ENCODE measurements at regions not wholly inside any gene's neighbourhood (a gene's known extent, or its start where the extent isn't known, plus 50 kb on each side); places are given as distances from the start of the nearest gene placed in this dataset.
"Not testable (repeated sequence)": the region's sequence is repeated elsewhere in the genome, so short reads cannot be mapped to it uniquely, and the experiment has no call there.

DNA sequence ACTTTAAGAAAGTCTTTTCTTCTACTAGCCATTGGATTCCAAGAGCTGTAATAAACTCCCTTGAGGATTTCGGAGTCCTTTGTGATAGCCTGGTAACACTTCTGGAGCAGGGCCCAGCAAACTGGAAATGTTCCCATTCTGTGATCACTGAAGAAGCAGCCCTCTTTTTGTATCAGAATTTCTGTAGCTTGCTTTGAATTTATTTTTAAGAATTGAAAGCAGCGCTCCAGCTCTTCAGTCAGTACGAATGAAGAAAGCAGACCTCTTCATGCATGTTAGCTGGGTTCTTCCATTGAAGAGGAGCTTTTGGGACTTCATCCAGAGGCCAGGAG, 141.5 kb downstream of the AKAP11 start:
- no peak for DNase-seq
- TF ChIP-seq GATA1 (IDR thresholded peaks at IDR 0.05; ENCODE audit: low read depth, low read length) (no peak), POLR2A (IDR thresholded peaks at IDR 0.05; ENCODE audit: low read length) (no peak)

DNA sequence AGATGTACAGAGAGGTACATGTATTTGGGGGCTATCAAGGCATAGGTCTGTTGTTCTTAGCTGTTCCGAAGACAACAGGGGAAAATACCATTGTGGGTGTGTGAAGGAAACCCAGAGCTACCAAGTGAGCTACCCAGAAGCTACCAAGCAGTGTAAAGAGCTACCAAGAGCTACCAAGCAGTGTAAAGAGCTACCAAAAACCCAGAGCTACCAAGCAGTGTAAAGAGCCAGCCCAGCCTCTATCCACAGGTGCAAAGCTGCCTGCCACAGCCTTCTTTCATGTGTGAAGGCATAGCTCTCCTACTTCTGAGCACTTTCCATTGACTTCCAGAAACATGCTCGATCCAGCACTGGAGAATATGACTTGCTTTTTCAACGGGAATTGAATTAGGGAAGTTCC, 145.7 kb downstream of the AKAP11 start:
- DNase-seq: no peak
- TF ChIP-seq POLR2A (IDR thresholded peaks at IDR 0.05; ENCODE audit: low read length): no peak
- no peak for TF ChIP-seq GATA1 (IDR thresholded peaks at IDR 0.05; ENCODE audit: low read depth, low read length)

DNA sequence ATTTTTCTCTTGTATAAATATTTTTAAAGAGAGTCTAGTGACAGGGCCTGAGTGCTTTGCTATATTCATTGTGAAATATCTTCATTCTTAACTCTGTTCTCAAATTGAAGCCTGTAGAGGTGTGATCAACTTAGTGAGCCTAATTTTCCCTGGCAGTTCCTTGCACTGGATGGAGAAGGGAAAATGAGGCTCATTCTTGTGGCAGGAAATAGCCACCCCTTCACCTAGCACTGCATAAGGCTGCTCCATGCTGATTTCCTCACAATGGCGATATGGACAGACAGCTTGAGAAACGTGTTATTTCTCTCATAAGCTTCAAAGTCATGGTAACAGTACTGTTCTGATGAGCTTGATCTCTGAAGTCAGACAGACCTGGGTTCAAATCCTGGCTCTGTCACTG, 146.2 kb downstream of the AKAP11 start:
- TF ChIP-seq GATA1 (IDR thresholded peaks at IDR 0.05; ENCODE audit: low read depth, low read length) (no peak), POLR2A (IDR thresholded peaks at IDR 0.05; ENCODE audit: low read length) (no peak)
- no peak for DNase-seq

DNA sequence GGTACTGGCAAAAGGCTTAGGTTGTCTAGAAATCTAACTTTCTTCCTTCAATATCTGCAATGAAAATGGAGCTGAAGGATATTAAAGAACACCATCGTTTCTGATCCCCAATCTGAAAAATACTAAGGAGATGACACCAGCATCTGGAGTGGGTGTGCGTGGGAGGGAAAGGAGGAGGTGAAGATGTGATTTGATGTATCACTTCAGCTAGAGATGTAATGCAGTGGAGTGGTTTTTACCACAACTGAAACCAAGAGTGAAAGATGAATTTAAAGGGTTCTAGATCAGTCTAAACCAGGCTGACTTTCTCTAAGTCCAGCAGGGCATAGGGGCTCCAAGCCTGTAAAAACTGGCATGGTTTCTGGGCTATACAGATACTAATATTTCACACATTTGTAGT, 148.4 kb downstream of the AKAP11 start:
- TF ChIP-seq GATA1 (IDR thresholded peaks at IDR 0.05; ENCODE audit: low read depth, low read length) (no peak), POLR2A (IDR thresholded peaks at IDR 0.05; ENCODE audit: low read length) (no peak)
- DNase-seq: no peak

DNA sequence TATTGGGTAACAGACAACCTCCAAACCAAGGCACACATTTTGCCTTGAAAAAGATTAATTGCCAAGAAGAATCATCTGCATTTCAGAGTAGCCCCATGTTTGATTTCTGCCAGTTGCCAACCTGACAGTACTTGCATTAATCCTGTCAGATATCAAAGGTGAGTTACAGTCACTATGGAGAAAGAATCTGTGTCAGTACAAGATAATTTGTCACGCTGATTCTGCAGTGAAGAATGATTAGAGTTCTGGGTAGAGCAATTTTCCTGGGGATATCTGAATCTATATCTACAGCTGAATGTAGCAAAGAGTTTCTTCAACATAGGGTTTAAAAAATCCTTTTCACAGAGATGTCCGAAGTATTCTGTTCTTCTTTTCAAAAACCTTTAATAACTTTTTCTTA, 150.7 kb downstream of the AKAP11 start:
- no peak for TF ChIP-seq POLR2A (IDR thresholded peaks at IDR 0.05; ENCODE audit: low read length)
- TF ChIP-seq GATA1 (IDR thresholded peaks at IDR 0.05; ENCODE audit: low read depth, low read length): no peak
- no peak for DNase-seq

DNA sequence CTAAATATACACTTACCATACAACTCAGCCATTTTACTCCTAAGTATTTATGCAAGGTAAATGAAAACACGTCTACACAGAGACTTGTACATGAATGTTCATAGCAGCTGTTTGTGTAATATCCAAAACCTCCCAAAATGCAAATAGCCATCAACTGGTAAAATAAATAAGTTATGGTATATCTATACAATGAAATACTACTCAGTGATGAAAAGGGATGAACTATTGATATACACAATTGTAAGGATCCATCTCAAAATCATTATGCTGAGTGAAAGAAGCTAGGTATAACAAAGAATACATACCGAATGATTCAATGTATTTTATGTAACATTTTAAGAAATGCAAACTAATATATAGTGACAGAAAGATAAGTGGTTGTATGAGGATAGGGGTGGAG, 149.8 kb upstream of the TNFSF11 start:
- no peak for DNase-seq
- TF ChIP-seq GATA1 (IDR thresholded peaks at IDR 0.05; ENCODE audit: low read depth, low read length) (no peak), POLR2A (IDR thresholded peaks at IDR 0.05; ENCODE audit: low read length) (no peak)

DNA sequence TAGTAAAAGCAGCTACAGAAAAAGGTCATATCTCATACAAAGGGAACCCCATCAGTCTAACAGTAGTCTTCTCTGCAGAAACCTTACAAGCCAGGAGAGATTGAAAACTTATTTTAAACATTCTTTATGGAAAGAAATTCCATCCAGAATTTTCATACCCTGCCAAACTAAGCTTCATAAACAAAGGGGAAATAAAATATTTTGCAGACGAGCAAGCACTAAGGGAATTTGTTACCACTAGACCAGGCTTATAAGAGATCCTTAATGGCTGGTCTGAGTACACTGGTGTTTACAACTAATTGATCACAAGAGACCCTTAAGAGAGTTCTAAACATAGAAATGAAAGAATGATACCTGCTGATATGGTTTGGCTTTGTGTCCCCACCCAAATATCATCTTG, 128.6 kb upstream of the TNFSF11 start:
- TF ChIP-seq GATA1 (IDR thresholded peaks at IDR 0.05; ENCODE audit: low read depth, low read length) (no peak), POLR2A (IDR thresholded peaks at IDR 0.05; ENCODE audit: low read length) (no peak)
- no peak for DNase-seq

DNA sequence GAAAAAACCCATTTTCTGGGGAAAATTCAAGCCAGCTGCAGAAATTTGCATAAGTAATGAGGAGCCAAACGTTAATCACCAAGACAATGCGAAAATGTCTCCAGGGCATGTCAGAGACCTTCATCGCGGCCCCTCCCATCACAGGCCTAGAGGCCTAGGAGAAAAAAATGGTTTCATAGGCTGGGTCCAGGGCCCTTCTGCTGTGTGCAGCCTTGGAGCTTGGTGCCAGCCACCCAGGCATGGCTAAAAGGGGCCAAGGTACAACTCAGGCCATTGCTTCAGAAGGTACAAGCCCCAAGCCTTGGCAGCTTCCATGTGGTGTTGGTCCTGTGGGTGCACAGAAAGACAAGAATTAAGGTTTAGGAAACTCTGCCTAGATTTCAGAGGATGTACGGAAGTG, 127.4 kb upstream of the TNFSF11 start:
- not testable (repeated sequence) for DNase-seq

DNA sequence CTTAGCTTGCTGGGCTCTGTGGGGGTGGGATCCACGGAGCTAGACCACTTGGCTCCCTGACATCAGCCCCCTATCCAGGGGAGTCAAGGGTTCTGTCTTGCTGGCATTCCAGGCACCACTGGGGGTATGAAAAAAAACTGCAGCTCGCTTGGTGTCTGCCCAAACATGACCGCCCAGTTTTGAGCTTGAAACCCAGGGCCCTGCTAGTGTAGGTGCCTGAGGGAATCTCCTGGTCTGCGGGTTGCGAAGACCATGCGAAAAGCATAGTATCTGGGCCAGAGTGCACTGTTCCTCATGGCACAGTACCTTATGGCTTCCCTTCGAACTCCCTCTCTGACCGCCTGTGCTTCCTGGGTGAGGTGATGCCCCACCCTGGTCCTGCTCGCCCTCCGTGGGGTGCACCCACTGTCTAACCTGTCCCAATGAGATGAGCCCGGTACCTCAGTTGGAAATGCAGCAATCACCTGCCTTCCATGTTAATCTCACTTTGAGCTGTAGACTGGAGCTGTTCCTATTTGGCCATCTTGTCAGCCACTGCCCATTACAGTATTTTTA, 120.8 kb upstream of the TNFSF11 start:
- TF ChIP-seq POLR2A (IDR thresholded peaks at IDR 0.05; ENCODE audit: low read length) (no peak), GATA1 (IDR thresholded peaks at IDR 0.05; ENCODE audit: low read depth, low read length) (no peak)
- DNase-seq: no peak

DNA sequence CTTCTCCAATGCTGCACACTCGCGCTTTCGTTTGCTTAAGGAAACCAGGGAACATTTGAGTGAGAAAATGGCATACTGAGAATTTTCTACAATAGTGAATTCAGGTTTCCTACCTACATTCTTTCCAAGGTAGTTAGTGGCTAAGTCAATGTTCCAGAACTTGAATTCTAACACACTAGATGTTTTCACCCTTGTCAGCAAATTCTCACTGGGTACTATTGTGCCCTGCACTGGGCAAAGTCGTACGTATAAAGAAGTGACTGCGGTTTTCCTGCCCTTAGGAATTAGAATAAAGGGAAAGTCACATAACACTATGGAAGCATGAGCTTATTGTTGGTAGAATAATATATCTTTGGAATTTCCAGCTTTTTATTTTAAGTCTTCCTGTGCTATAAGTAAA, 119.2 kb upstream of the TNFSF11 start:
- TF ChIP-seq POLR2A (IDR thresholded peaks at IDR 0.05; ENCODE audit: low read length): no peak
- no peak for TF ChIP-seq GATA1 (IDR thresholded peaks at IDR 0.05; ENCODE audit: low read depth, low read length)
- no peak for DNase-seq

DNA sequence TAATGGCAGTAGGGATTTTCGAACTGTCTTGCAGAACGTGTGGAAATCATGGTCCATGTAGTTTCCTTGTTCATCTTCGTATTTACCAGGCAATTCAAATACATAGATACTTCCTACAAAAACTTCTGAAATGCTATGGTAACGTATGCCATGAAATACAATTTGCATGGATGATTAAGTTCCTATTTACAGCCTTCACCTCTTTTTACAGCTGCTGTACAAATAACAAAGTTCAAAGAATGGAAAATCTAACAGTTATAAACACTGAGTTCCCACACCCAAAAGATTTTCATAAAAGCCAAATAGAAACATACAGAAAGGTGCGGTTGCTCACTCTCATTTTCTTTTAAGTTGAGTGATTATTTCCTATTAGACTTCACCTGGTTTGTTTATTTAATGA, 115.8 kb upstream of the TNFSF11 start:
- TF ChIP-seq POLR2A (IDR thresholded peaks at IDR 0.05; ENCODE audit: low read length) (no peak), GATA1 (IDR thresholded peaks at IDR 0.05; ENCODE audit: low read depth, low read length) (no peak)
- no peak for DNase-seq

DNA sequence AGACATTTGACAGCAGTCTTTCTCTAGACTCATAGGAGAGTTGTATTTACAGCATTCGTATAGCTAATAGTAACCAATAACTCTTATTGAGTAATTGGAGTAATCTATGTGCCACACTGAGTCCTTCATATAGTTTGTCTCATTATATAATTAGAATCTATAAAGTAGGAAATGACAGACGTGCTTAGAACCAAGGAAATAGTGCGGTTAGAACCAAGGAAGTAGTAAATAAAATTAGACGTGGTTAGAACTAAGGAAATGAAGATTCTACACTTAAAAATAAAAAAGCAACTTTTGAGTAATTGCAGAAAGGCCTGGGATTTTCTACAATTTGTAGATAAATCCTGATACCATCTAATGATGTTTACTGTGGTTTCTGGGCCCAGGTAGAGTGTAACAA, 107.8 kb upstream of the TNFSF11 start:
- TF ChIP-seq GATA1 (IDR thresholded peaks at IDR 0.05; ENCODE audit: low read depth, low read length): no peak
- no peak for TF ChIP-seq POLR2A (IDR thresholded peaks at IDR 0.05; ENCODE audit: low read length)
- DNase-seq: no peak

DNA sequence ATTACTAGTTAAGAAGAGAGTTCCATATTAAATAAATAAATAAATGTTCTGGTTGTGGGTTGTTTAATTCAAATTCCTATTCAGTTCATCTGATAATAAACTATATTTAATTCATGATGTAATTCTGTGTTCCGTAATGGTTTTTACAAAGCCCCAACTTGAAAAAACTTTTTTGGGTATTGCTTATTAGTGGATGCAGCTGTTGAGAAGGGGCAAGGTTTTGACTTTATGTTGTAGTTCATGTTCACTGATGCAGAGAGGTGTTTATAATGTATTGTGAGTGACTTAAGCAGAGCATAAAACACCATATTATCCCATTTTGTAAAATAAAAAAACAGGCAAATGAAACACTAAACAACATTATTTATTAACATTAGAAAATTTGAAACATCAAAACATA, 107.3 kb upstream of the TNFSF11 start:
- DNase-seq: no peak
- TF ChIP-seq POLR2A (IDR thresholded peaks at IDR 0.05; ENCODE audit: low read length) (no peak), GATA1 (IDR thresholded peaks at IDR 0.05; ENCODE audit: low read depth, low read length) (no peak)

DNA sequence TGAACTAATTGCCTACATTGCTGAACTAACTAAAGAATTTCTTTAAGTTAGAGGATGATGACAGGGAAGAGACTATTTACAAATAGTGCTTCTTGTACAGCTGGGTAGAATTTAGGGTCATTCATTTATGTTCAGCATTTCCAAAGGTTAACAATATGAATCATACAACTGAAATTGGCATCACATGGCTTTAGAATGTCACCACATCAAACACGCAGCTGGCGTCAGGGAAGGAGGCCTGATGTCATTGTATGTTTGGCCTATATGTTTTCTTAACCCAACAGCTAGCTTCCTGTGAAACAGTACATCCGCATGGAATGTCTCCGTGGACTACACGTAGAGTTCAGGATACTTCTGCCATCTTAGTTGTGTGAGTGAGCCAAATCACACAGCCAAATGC, 99.0 kb upstream of the TNFSF11 start:
- TF ChIP-seq GATA1 (IDR thresholded peaks at IDR 0.05; ENCODE audit: low read depth, low read length) (no peak), POLR2A (IDR thresholded peaks at IDR 0.05; ENCODE audit: low read length) (no peak)
- no peak for DNase-seq

DNA sequence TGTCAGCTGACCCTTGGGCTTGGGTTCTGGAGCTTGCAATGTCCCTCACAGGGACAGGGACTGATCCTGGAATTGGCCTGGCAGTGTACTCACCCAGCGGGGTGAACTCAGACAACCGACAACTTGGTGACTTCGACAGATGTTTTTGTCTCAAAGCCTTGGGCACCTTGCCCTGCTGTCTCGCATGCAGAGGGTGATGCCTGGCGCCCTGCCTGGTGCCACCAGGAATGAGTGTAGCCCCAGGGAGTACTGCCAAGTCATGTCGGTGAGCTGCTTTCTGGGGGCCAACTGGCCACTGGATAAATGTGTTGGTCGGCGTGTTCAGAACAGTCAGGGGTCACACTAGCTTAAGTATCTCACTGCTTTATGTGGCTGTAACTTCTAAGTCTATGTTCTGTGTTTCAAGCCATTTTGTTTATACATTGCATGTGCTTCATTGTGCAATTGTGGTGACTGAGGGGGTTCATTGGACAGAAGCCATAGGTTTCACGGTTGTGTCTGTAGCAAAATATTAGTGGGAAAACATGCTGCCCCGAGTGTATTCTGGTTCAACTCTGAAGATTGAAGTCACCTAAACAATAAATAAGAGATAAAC, 96.3 kb upstream of the TNFSF11 start:
- no peak for DNase-seq
- TF ChIP-seq GATA1 (IDR thresholded peaks at IDR 0.05; ENCODE audit: low read depth, low read length) (no peak), POLR2A (IDR thresholded peaks at IDR 0.05; ENCODE audit: low read length) (no peak)
